C4-2B (cell line): ENCODE measurements at regions not wholly inside any gene's neighbourhood (a gene's known extent, or its start where the extent isn't known, plus 50 kb on each side); places are given as distances from the start of the nearest gene placed in this dataset.

ENCODE experiments used
- ZFX ChIP-seq: fragments of 450-650 bp; IDR thresholded peaks from 2 replicates; pipeline ENCODE4 v1.6.1; 2017
- TF ChIP-seq, protein P1 (sequence below): fragments of 450-650 bp; conservative IDR thresholded peaks from 2 replicates; pipeline ENCODE4 v1.5.1; 2017; ENCODE audit warnings: mild to moderate bottlenecking

DNA sequence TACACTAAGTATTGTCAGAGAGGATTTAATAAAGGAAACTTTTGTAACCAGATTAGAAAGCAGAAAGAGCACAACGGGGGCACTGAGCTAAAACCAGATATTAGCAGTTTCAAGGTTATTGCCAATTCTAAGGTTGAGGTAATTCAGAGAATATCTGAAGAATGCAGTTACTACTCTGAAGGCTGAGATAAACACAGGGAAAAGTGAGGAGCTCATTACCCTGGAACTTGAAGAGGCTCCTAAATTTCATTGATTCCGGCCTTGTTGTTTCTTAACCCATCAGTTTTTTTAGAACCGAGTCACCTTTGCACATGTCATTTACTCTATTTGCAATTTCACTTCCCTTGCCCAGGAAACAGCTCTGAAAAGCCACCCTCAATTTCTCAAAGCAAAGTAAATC lies 72.4 kb upstream of the BTBD3 start:
- TF ChIP-seq, protein P1, sequence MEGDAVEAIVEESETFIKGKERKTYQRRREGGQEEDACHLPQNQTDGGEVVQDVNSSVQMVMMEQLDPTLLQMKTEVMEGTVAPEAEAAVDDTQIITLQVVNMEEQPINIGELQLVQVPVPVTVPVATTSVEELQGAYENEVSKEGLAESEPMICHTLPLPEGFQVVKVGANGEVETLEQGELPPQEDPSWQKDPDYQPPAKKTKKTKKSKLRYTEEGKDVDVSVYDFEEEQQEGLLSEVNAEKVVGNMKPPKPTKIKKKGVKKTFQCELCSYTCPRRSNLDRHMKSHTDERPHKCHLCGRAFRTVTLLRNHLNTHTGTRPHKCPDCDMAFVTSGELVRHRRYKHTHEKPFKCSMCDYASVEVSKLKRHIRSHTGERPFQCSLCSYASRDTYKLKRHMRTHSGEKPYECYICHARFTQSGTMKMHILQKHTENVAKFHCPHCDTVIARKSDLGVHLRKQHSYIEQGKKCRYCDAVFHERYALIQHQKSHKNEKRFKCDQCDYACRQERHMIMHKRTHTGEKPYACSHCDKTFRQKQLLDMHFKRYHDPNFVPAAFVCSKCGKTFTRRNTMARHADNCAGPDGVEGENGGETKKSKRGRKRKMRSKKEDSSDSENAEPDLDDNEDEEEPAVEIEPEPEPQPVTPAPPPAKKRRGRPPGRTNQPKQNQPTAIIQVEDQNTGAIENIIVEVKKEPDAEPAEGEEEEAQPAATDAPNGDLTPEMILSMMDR = no peak
- no peak for TF ChIP-seq ZFX
